ENCODE measurements at regions not wholly inside any gene's neighbourhood (a gene's known extent, or its start where the extent isn't known, plus 50 kb on each side); places are given as distances from the start of the nearest gene placed in this dataset.

DNA sequence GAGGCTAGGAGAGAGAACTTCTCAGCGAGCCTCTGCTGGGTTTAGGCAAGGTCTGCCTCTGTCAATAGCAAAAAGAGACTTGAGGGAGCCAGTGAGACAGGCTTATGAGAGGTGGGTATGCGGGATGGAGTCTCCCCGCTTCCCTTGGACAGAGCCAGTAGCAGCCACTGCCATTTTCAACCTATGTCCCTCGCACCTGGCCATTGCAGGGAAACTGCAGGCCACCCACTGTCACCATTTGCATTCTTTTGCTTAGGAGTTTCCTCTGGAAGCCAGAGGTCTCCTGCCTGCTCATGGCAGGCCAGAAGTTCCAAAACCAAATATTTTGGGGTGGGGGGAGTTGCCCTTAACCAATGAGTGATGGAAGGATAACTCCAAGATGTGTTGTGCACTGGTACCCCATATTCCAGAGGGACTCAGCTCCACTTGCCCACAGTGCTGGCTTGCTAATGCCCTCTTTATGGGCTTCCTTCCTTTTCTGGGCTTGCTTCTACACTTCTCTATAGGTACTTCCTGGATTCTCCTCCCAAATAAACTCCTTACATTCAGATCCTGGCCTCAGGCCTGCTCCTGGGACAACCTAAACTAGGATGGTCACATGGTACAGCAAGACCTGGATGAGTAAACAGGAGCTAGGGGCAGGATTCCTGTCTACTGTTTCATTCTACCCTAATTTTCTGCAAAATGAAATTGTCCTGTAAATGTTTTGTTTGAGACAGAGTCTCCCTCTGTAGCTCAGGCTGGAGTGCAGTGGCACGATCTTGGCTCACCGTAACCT lies 108.9 kb upstream of the PROK2 start:
- no peak overlapping the region for H3K4me3 Mint-ChIP-seq
- H3K27me3 Mint-ChIP-seq (ENCODE audit: insufficient read depth, low read depth, poor library complexity), result peaks cover 4% of the 10 kb centered on the region
- no peak for TF ChIP-seq JUNB (IDR thresholded peaks at IDR 0.05; ENCODE audit: unreplicated experiment)
- TF ChIP-seq, protein P1, sequence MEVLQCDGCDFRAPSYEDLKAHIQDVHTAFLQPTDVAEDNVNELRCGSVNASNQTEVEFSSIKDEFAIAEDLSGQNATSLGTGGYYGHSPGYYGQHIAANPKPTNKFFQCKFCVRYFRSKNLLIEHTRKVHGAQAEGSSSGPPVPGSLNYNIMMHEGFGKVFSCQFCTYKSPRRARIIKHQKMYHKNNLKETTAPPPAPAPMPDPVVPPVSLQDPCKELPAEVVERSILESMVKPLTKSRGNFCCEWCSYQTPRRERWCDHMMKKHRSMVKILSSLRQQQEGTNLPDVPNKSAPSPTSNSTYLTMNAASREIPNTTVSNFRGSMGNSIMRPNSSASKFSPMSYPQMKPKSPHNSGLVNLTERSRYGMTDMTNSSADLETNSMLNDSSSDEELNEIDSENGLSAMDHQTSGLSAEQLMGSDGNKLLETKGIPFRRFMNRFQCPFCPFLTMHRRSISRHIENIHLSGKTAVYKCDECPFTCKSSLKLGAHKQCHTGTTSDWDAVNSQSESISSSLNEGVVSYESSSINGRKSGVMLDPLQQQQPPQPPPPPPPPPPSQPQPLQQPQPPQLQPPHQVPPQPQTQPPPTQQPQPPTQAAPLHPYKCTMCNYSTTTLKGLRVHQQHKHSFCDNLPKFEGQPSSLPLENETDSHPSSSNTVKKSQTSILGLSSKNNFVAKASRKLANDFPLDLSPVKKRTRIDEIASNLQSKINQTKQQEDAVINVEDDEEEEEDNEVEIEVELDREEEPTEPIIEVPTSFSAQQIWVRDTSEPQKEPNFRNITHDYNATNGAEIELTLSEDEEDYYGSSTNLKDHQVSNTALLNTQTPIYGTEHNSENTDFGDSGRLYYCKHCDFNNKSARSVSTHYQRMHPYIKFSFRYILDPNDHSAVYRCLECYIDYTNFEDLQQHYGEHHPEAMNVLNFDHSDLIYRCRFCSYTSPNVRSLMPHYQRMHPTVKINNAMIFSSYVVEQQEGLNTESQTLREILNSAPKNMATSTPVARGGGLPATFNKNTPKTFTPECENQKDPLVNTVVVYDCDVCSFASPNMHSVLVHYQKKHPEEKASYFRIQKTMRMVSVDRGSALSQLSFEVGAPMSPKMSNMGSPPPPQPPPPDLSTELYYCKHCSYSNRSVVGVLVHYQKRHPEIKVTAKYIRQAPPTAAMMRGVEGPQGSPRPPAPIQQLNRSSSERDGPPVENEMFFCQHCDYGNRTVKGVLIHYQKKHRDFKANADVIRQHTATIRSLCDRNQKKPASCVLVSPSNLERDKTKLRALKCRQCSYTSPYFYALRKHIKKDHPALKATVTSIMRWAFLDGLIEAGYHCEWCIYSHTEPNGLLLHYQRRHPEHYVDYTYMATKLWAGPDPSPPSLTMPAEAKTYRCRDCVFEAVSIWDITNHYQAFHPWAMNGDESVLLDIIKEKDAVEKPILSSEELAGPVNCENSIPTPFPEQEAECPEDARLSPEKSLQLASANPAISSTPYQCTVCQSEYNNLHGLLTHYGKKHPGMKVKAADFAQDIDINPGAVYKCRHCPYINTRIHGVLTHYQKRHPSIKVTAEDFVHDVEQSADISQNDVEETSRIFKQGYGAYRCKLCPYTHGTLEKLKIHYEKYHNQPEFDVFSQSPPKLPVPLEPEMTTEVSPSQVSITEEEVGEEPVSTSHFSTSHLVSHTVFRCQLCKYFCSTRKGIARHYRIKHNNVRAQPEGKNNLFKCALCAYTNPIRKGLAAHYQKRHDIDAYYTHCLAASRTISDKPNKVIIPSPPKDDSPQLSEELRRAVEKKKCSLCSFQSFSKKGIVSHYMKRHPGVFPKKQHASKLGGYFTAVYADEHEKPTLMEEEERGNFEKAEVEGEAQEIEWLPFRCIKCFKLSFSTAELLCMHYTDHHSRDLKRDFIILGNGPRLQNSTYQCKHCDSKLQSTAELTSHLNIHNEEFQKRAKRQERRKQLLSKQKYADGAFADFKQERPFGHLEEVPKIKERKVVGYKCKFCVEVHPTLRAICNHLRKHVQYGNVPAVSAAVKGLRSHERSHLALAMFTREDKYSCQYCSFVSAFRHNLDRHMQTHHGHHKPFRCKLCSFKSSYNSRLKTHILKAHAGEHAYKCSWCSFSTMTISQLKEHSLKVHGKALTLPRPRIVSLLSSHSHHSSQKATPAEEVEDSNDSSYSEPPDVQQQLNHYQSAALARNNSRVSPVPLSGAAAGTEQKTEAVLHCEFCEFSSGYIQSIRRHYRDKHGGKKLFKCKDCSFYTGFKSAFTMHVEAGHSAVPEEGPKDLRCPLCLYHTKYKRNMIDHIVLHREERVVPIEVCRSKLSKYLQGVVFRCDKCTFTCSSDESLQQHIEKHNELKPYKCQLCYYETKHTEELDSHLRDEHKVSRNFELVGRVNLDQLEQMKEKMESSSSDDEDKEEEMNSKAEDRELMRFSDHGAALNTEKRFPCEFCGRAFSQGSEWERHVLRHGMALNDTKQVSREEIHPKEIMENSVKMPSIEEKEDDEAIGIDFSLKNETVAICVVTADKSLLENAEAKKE (CRISPR knock-in tag; IDR thresholded peaks at IDR 0.05), result peak; percentile 69; the same call in 1 of the 2 replicates
- peak; percentile 39 for DNase-seq (ENCODE audit: low spot score)
- H3K27me3 ChIP-seq (ENCODE audit: insufficient read depth), result no peaks in the 10 kb centered on the region
- H3K36me3 Mint-ChIP-seq (ENCODE audit: low read depth), result no peaks in the 10 kb centered on the region
- no peaks in the 10 kb centered on the region for H4K20me1 ChIP-seq (replicated peaks; ENCODE audit: insufficient read depth)
- H3K9me2 ChIP-seq (ENCODE audit: insufficient read depth), result 0 out of 2 replicates have a peak, but pooled peaks cover 6% of the 10 kb centered on the region
- peak overlapping the region; percentile 73; the same call in 1 of the 2 replicates for H3K27ac Mint-ChIP-seq
- no peaks in the 10 kb centered on the region for H3K79me2 ChIP-seq (replicated peaks; ENCODE audit: insufficient read depth)
- H2AFZ ChIP-seq, result peak overlapping the region; percentile 95
- no peaks in the 10 kb centered on the region for H3F3A ChIP-seq (replicated peaks; ENCODE audit: low read depth)
- peaks cover 15% of the 10 kb centered on the region for H3K4me1 Mint-ChIP-seq
- no peaks in the 10 kb centered on the region for H3K36me3 ChIP-seq (ENCODE audit: insufficient read depth)
- peak; percentile 79 for ATAC-seq
- peaks cover 10% of the 10 kb centered on the region for H3K4me1 ChIP-seq (ENCODE audit: insufficient read depth)
- no peak overlapping the region for H3K4me3 ChIP-seq
- H3K4me2 ChIP-seq, result peak overlapping the region; percentile 68
- H3K9me3 Mint-ChIP-seq, result no peaks in the 10 kb centered on the region
- no peak overlapping the region for H3K27ac ChIP-seq (ENCODE audit: low read depth)

DNA sequence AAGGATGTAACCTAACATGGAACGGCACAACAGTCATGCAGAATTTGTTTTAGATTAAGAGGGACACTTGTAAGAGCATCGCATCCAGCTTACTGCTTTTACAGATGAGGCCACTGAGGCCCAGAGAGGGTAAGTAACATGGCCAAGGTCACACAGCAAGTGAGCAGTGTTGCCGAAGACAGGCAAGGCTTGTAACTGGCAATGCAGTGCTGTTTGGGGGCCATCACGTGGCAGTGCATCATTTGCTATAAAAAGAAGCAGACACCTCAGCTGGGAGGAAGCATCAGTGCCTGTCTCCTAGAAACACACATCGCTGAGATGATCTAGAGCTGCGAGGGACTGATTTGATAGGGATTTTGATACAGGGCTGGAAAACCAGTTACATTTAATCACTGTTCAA lies 108.2 kb upstream of the PROK2 start:
- Mint-ChIP-seq H3K4me1 (peaks cover 15% of the 10 kb centered on the region), H3K9me3 (no peaks in the 10 kb centered on the region; the same call in 2 of the 3 replicates), H3K27me3 (ENCODE audit: insufficient read depth, low read depth, poor library complexity) (peaks cover 4% of the 10 kb centered on the region), H3K4me3 (no peak overlapping the region), H3K36me3 (ENCODE audit: low read depth) (no peaks in the 10 kb centered on the region), H3K27ac (no peak overlapping the region)
- no peak for ATAC-seq
- no peaks in the 10 kb centered on the region for H3F3A ChIP-seq (replicated peaks; ENCODE audit: low read depth)
- no peaks in the 10 kb centered on the region for H3K27me3 ChIP-seq (ENCODE audit: insufficient read depth)
- DNase-seq (ENCODE audit: low spot score), result no peak
- H3K27ac ChIP-seq (ENCODE audit: low read depth), result no peak overlapping the region
- peaks cover 10% of the 10 kb centered on the region for H3K9me2 ChIP-seq (ENCODE audit: insufficient read depth)
- H3K4me1 ChIP-seq (ENCODE audit: insufficient read depth), result peaks cover 10% of the 10 kb centered on the region
- no peaks in the 10 kb centered on the region for H3K79me2 ChIP-seq (replicated peaks; ENCODE audit: insufficient read depth)
- no peak overlapping the region for H3K4me3 ChIP-seq
- H2AFZ ChIP-seq, result peak overlapping the region; percentile 59; the same call in 1 of the 2 replicates
- no peaks in the 10 kb centered on the region for H4K20me1 ChIP-seq (replicated peaks; ENCODE audit: insufficient read depth)
- H3K36me3 ChIP-seq (ENCODE audit: insufficient read depth), result no peaks in the 10 kb centered on the region
- no peak overlapping the region for H3K4me2 ChIP-seq
- TF ChIP-seq POLR2AphosphoS5 (IDR thresholded peaks at IDR 0.05; ENCODE audit: low read depth), result no peak
- no peak for TF ChIP-seq EZH2 (IDR thresholded peaks at IDR 0.05; ENCODE audit: low read depth, unreplicated experiment)
- TF ChIP-seq, protein P2, sequence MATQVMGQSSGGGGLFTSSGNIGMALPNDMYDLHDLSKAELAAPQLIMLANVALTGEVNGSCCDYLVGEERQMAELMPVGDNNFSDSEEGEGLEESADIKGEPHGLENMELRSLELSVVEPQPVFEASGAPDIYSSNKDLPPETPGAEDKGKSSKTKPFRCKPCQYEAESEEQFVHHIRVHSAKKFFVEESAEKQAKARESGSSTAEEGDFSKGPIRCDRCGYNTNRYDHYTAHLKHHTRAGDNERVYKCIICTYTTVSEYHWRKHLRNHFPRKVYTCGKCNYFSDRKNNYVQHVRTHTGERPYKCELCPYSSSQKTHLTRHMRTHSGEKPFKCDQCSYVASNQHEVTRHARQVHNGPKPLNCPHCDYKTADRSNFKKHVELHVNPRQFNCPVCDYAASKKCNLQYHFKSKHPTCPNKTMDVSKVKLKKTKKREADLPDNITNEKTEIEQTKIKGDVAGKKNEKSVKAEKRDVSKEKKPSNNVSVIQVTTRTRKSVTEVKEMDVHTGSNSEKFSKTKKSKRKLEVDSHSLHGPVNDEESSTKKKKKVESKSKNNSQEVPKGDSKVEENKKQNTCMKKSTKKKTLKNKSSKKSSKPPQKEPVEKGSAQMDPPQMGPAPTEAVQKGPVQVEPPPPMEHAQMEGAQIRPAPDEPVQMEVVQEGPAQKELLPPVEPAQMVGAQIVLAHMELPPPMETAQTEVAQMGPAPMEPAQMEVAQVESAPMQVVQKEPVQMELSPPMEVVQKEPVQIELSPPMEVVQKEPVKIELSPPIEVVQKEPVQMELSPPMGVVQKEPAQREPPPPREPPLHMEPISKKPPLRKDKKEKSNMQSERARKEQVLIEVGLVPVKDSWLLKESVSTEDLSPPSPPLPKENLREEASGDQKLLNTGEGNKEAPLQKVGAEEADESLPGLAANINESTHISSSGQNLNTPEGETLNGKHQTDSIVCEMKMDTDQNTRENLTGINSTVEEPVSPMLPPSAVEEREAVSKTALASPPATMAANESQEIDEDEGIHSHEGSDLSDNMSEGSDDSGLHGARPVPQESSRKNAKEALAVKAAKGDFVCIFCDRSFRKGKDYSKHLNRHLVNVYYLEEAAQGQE (IDR thresholded peaks at IDR 0.05; ENCODE audit: unreplicated experiment), result no peak
- no peak for TF ChIP-seq STAT1 (IDR thresholded peaks at IDR 0.05; ENCODE audit: unreplicated experiment)
- TF ChIP-seq NANOG (IDR thresholded peaks at IDR 0.05; ENCODE audit: borderline replicate concordance), result no peak
- TF ChIP-seq, protein P3, sequence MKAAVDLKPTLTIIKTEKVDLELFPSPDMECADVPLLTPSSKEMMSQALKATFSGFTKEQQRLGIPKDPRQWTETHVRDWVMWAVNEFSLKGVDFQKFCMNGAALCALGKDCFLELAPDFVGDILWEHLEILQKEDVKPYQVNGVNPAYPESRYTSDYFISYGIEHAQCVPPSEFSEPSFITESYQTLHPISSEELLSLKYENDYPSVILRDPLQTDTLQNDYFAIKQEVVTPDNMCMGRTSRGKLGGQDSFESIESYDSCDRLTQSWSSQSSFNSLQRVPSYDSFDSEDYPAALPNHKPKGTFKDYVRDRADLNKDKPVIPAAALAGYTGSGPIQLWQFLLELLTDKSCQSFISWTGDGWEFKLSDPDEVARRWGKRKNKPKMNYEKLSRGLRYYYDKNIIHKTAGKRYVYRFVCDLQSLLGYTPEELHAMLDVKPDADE (IDR thresholded peaks at IDR 0.05), result no peak
- no peak for TF ChIP-seq ZNF114 (CRISPR knock-in tag; IDR thresholded peaks at IDR 0.05)
- TF ChIP-seq EZH2phosphoT487 (IDR thresholded peaks at IDR 0.05; ENCODE audit: unreplicated experiment), result no peak
